LNCAP (cell line): ENCODE measurements at regions not wholly inside any gene's neighbourhood (a gene's known extent, or its start where the extent isn't known, plus 50 kb on each side); places are given as distances from the start of the nearest gene placed in this dataset.

Experiments used
- CTCF ChIP-seq: fragments of 450-650 bp; IDR thresholded peaks from 2 replicates; pipeline ENCODE4 v1.5.1; 2017; ENCODE audit warnings: mild to moderate bottlenecking

GRCh38 chr10:56975513-56975912, 614.5 kb upstream of the ZWINT start:
- TF ChIP-seq CTCF: no peak

GRCh38 chr10:56973766-56974165, 612.7 kb upstream of the ZWINT start:
- TF ChIP-seq CTCF: no peak

DNA sequence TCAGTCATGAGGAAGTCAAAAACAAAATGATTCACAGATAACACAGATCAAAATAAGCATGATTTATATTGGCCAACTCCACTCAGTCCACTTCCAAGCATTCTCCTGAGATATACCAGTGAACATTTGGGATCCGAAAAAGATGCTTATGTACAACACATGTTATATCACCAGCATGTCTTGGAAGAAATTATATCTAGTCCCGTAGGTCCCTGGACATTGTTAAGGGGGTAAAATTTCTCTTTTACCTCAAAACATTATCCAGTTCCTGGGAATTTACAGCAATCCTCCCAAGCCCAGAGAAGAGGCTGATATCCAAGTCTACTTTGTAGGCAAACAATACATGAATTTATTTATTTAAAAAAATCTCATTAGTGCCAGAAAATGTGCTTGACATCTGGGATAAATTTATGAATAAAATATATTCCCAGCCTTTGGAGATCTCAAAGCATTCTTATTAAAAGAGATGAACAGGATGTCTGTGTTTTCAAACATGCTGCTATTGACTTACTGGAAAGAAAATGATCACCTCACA, 582.2 kb upstream of the ZWINT start:
- no peak for TF ChIP-seq CTCF

GRCh38 chr10:56934515-56934914, 573.5 kb upstream of the ZWINT start:
- TF ChIP-seq CTCF: no peak

DNA sequence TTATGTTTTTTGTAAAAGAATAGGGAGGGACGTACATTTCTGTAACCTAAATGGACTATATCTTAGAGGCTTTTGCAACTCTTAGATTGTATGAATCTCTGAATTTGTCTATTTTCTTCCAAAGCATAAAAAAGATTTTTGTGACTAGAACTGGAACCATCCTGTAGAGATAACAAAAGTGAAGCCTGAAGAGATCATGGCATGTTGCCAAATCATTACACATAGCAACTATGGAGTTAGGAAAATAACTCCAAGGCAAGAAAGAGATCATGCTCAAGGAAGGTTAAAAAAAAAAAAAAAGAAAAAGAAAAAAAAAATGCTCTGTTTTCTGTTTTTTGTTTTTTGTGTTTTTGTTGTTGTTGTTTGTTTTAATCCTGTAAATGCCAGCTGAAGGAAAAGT, 567.7 kb upstream of the ZWINT start:
- no peak for TF ChIP-seq CTCF

- no peak for TF ChIP-seq CTCF
Observed at GRCh38 chr10:56927701-56928100, 566.6 kb upstream of the ZWINT start.

- no peak for TF ChIP-seq CTCF
Observed at GRCh38 chr10:56920601-56921261, 559.7 kb upstream of the ZWINT start.

DNA sequence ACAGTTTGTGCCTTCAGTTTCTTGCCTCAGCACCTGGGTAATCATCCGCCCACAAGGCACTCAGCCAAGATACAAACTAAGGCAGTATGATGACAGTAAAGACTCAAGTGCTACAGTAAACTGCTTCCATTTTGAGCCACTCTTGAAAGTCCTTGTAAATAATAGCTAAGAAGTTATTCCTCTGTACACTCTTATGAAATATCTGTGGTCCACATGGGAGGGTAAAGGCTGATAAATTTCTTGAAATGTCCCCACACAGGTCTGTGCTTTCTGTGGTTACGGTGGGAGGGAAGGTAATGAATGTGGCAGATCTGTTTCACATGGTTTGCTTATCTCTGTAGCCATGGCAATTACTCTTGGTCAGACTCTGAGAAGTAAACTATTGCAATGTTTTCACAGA, 551.0 kb upstream of the ZWINT start:
- TF ChIP-seq CTCF: no peak
